Loucy (cell line): ENCODE measurements at regions not wholly inside any gene's neighbourhood (a gene's known extent, or its start where the extent isn't known, plus 50 kb on each side); places are given as distances from the start of the nearest gene placed in this dataset.

Source experiments
- EZH2phosphoT487 ChIP-seq: fragments of 200-600 bp; IDR thresholded peaks from 2 replicates; pipeline ENCODE4 v1.6.1; 2018; ENCODE audit warnings: antibody characterized with exemption, mild to moderate bottlenecking, moderate library complexity, borderline replicate concordance
- TF ChIP-seq, protein P1 (sequence below): fragments of 200-600 bp; sonication (generic); conservative IDR thresholded peaks from 2 replicates; pipeline ENCODE4 v1.5.1; 2014; ENCODE audit warnings: mild to moderate bottlenecking, antibody characterized with exemption, low read length

DNA sequence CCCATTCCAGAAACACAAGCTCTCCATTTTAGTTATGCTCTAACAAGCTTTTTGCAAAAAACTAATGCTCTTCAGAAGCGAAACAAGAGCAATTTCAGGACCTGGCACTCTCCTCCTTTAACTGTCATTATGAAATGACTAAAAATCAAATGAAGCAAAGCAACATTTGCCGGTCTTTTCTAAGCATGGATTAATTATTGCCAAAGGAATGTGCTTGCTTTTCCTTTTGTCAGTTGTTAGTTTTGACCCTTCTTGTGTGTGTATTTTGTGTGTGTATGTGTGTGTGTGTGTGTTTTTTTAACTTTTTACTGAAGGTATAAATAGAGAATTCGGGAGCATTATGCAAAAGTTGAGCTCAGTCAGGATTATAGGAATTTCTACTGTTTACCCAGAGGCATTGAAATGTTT lies 509.1 kb downstream of the TUSC7 start:
- TF ChIP-seq, protein P1, sequence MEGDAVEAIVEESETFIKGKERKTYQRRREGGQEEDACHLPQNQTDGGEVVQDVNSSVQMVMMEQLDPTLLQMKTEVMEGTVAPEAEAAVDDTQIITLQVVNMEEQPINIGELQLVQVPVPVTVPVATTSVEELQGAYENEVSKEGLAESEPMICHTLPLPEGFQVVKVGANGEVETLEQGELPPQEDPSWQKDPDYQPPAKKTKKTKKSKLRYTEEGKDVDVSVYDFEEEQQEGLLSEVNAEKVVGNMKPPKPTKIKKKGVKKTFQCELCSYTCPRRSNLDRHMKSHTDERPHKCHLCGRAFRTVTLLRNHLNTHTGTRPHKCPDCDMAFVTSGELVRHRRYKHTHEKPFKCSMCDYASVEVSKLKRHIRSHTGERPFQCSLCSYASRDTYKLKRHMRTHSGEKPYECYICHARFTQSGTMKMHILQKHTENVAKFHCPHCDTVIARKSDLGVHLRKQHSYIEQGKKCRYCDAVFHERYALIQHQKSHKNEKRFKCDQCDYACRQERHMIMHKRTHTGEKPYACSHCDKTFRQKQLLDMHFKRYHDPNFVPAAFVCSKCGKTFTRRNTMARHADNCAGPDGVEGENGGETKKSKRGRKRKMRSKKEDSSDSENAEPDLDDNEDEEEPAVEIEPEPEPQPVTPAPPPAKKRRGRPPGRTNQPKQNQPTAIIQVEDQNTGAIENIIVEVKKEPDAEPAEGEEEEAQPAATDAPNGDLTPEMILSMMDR = no peak
- TF ChIP-seq EZH2phosphoT487 = no peak
